Ascending aorta (tissue), 2 donors: ENCODE measurements at regions not wholly inside any gene's neighbourhood (a gene's known extent, or its start where the extent isn't known, plus 50 kb on each side); places are given as distances from the start of the nearest gene placed in this dataset.
"Not testable (repeated sequence)": the region's sequence is repeated elsewhere in the genome, so short reads cannot be mapped to it uniquely, and the experiment has no call there.

Experiments
- DNase-seq, 2 donors: peaks; one replicate each; pipeline ENCODE4 v3.0.0-alpha.2; 2019; ENCODE audit warnings: low spot score in 2 of 2
- H3K27ac ChIP-seq, 2 donors: fragments of 200-600 bp; sonication (generic); one replicate each; pipeline ENCODE4 v1.5.1; 2016 to 2017; ENCODE audit warnings: mild to moderate bottlenecking in 1 of 2
- H3K27me3 ChIP-seq: fragments of 200-600 bp; sonication (generic); one replicate; pipeline ENCODE4 v1.5.1; 2017
- H3K36me3 ChIP-seq, 2 donors: fragments of 200-600 bp; sonication (generic); one replicate each; pipeline ENCODE4 v1.5.1; 2016
- H3K4me1 ChIP-seq, 2 donors: fragments of 200-600 bp; sonication (generic); one replicate each; pipeline ENCODE4 v1.5.1; 2016 to 2017; ENCODE audit warnings: mild to moderate bottlenecking in 1 of 2
- H3K4me3 ChIP-seq, 2 donors: fragments of 200-600 bp; sonication (generic); one replicate each; pipeline ENCODE4 v1.5.1; 2016 to 2017; ENCODE audit warnings: mild to moderate bottlenecking in 1 of 2
- H3K9me3 ChIP-seq, 2 donors: fragments of 200-600 bp; sonication (generic); one replicate each; pipeline ENCODE4 v1.5.1; 2016
- CTCF ChIP-seq, 3 experiments: fragments of 200-600 bp in 2 of 3; fragments of 450-650 bp in 1 of 3; sonication (generic) in 2 of 3; IDR thresholded peaks; one replicate each; pipeline ENCODE4 v1.5.1; 2016 to 2019; ENCODE audit warnings: antibody characterized with exemption in 3 of 3, mild to moderate bottlenecking in 1 of 3, moderate library complexity in 1 of 3
- intact Hi-C: fragments of 100-400 bp; cut with DNase I; formaldehyde crosslinking; loops from one replicate; pipeline ENCODE4 v1.15.1; 2023

GRCh38 chr17:5892921-5893675, 177.1 kb upstream of the WSCD1 start:
- Histone ChIP-seq H3K27me3 (no peaks in the 10 kb centered on the region), H3K36me3 (no peaks in the 10 kb centered on the region), H3K4me1 (no peaks in the 10 kb centered on the region), H3K4me3 (no peak overlapping the region), H3K9me3 (no peaks in the 10 kb centered on the region), H3K27ac (no peak overlapping the region)
- DNase-seq, result no peak
- no peak for TF ChIP-seq CTCF (IDR thresholded peaks at IDR 0.05)
- intact Hi-C loops, result no loop called here

GRCh38 chr17:5893741-5894140, 176.4 kb upstream of the WSCD1 start:
- Histone ChIP-seq H3K36me3 (no peaks in the 10 kb centered on the region), H3K9me3 (no peaks in the 10 kb centered on the region), H3K27ac (no peak overlapping the region), H3K4me3 (no peak overlapping the region), H3K4me1 (no peaks in the 10 kb centered on the region), H3K27me3 (no peaks in the 10 kb centered on the region)
- intact Hi-C loops, result no loop called here
- DNase-seq, result no peak
- no peak for TF ChIP-seq CTCF (IDR thresholded peaks at IDR 0.05)

- no peaks in the 10 kb centered on the region for H3K4me1 ChIP-seq
- no peak overlapping the region for H3K4me3 ChIP-seq
- no peak for DNase-seq
- H3K27ac ChIP-seq, result no peak overlapping the region
- H3K9me3 ChIP-seq, result no peaks in the 10 kb centered on the region
- no peaks in the 10 kb centered on the region for H3K27me3 ChIP-seq
- no peaks in the 10 kb centered on the region for H3K36me3 ChIP-seq
- intact Hi-C loops, result no loop called here
- TF ChIP-seq CTCF (IDR thresholded peaks at IDR 0.05), result no peak
Observed at GRCh38 chr17:5895276-5895675, 174.9 kb upstream of the WSCD1 start.

GRCh38 chr17:5896215-5896614, 174.0 kb upstream of the WSCD1 start:
- Histone ChIP-seq H3K27me3 (no peaks in the 10 kb centered on the region), H3K4me3 (no peak overlapping the region), H3K9me3 (no peaks in the 10 kb centered on the region), H3K36me3 (no peaks in the 10 kb centered on the region), H3K27ac (no peak overlapping the region), H3K4me1 (no peaks in the 10 kb centered on the region)
- DNase-seq, result no peak
- no peak for TF ChIP-seq CTCF (IDR thresholded peaks at IDR 0.05)
- intact Hi-C loops, result no loop called here

- no peak for DNase-seq
- Histone ChIP-seq H3K27me3 (no peaks in the 10 kb centered on the region), H3K27ac (no peak overlapping the region), H3K4me1 (no peaks in the 10 kb centered on the region), H3K4me3 (no peak overlapping the region), H3K36me3 (no peaks in the 10 kb centered on the region), H3K9me3 (no peaks in the 10 kb centered on the region)
- intact Hi-C loops, result no loop called here
- no peak for TF ChIP-seq CTCF (IDR thresholded peaks at IDR 0.05)
Observed at GRCh38 chr17:5897275-5897911, 172.8 kb upstream of the WSCD1 start.

- intact Hi-C loops, H3K4me3 ChIP-seq, H3K4me1 ChIP-seq, H3K27me3 ChIP-seq, H3K36me3 ChIP-seq, H3K27ac ChIP-seq, H3K9me3 ChIP-seq, DNase-seq: not testable (repeated sequence)
Observed at GRCh38 chr17:5897981-5898380, 172.2 kb upstream of the WSCD1 start.
